H9 (cell line): ENCODE measurements at regions not wholly inside any gene's neighbourhood (a gene's known extent, or its start where the extent isn't known, plus 50 kb on each side); places are given as distances from the start of the nearest gene placed in this dataset.

Experiments used
- DNase-seq: peaks from one replicate; pipeline ENCODE4 v3.0.0-alpha.2; 2017
- H2AFZ ChIP-seq: one replicate; pipeline ENCODE4 v1.6.1; 2013; ENCODE audit warnings: mild to moderate bottlenecking, low read length, control low read depth, moderate library complexity
- H2AK5ac ChIP-seq: 2 replicates; pipeline ENCODE4 v1.6.1; 2013; ENCODE audit warnings: low read length, control low read depth, mixed read lengths; ENCODE audit not compliant: insufficient read length
- H2BK120ac ChIP-seq: one replicate; pipeline ENCODE4 v1.6.1; 2013; ENCODE audit warnings: low read depth, mild to moderate bottlenecking, low read length, control low read depth, inconsistent platforms; ENCODE audit not compliant: poor library complexity, severe bottlenecking
- H2BK12ac ChIP-seq: 2 replicates; pipeline ENCODE4 v1.6.1; 2013; ENCODE audit warnings: low read length, control low read depth, mixed read lengths, low read depth; ENCODE audit not compliant: insufficient read length
- H2BK15ac ChIP-seq: 2 replicates; pipeline ENCODE4 v1.6.1; 2013; ENCODE audit warnings: low read depth, low read length, control low read depth
- H2BK20ac ChIP-seq: one replicate; pipeline ENCODE4 v1.6.1; 2013; ENCODE audit warnings: low read depth, mild to moderate bottlenecking, low read length, control low read depth, inconsistent platforms; ENCODE audit not compliant: poor library complexity, severe bottlenecking
- H2BK5ac ChIP-seq: 2 replicates; pipeline ENCODE4 v1.6.1; 2013; ENCODE audit warnings: low read length, control low read depth, mixed read lengths; ENCODE audit not compliant: insufficient read length
- H3K14ac ChIP-seq: 2 replicates; pipeline ENCODE4 v1.6.1; 2013; ENCODE audit warnings: low read length, control low read depth; ENCODE audit not compliant: insufficient read depth
- H3K18ac ChIP-seq: 2 replicates; pipeline ENCODE4 v1.6.1; 2013; ENCODE audit warnings: low read depth, mild to moderate bottlenecking, mixed read lengths, low read length, control low read depth; ENCODE audit not compliant: insufficient read length
- H3K23ac ChIP-seq: 2 replicates; pipeline ENCODE4 v1.6.1; 2013; ENCODE audit warnings: low read length, control low read depth, mixed read lengths, low read depth; ENCODE audit not compliant: insufficient read length
- H3K23me2 ChIP-seq: 2 replicates; pipeline ENCODE4 v1.6.1; 2013; ENCODE audit warnings: low read depth, mild to moderate bottlenecking, mixed read lengths, low read length, control low read depth; ENCODE audit not compliant: insufficient read length, poor library complexity, severe bottlenecking
- H3K27ac ChIP-seq: 2 replicates; pipeline ENCODE4 v1.5.1; 2013; ENCODE audit warnings: low read length, control low read depth, mixed read lengths, low read depth; ENCODE audit not compliant: insufficient read length
- H3K27me3 ChIP-seq: 2 replicates; pipeline ENCODE4 v1.6.1; 2013; ENCODE audit warnings: low read length, control low read depth, inconsistent platforms; ENCODE audit not compliant: insufficient read depth
- H3K4ac ChIP-seq: 2 replicates; pipeline ENCODE4 v1.6.1; 2013; ENCODE audit warnings: low read depth, mild to moderate bottlenecking, control low read depth, inconsistent platforms, low read length, moderate library complexity
- H3K4me1 ChIP-seq: 2 replicates; pipeline ENCODE4 v1.6.1; 2013; ENCODE audit warnings: low read length, control low read depth, inconsistent platforms; ENCODE audit not compliant: insufficient read depth
- H3K4me2 ChIP-seq: 2 replicates; pipeline ENCODE4 v1.6.1; 2013; ENCODE audit warnings: low read length, control low read depth, mixed read lengths; ENCODE audit not compliant: insufficient read length, insufficient read depth
- H3K56ac ChIP-seq: 2 replicates; pipeline ENCODE4 v1.6.1; 2013; ENCODE audit warnings: low read depth, mild to moderate bottlenecking, mixed read lengths, low read length, control low read depth; ENCODE audit not compliant: insufficient read length
- H3K79me1 ChIP-seq: 2 replicates; pipeline ENCODE4 v1.6.1; 2013; ENCODE audit warnings: low read depth, mild to moderate bottlenecking, moderate library complexity, low read length, control low read depth, inconsistent platforms; ENCODE audit not compliant: insufficient read depth, poor library complexity, severe bottlenecking
- H3K79me2 ChIP-seq: 2 replicates; pipeline ENCODE4 v1.6.1; 2013; ENCODE audit warnings: low read length, control low read depth, inconsistent platforms; ENCODE audit not compliant: insufficient read depth
- H3K9ac ChIP-seq: 2 replicates; pipeline ENCODE4 v1.6.1; 2013; ENCODE audit warnings: low read length, control low read depth, mixed read lengths; ENCODE audit not compliant: insufficient read length; ENCODE audit errors: extremely low read depth
- H3K9me3 ChIP-seq: one replicate; pipeline ENCODE4 v1.6.1; 2013; ENCODE audit warnings: low read depth, low read length, inconsistent platforms; ENCODE audit not compliant: control insufficient read depth
- H3T11ph ChIP-seq: one replicate; pipeline ENCODE4 v1.6.1; 2013; ENCODE audit warnings: mild to moderate bottlenecking, low read length, control low read depth, inconsistent platforms
- H4K20me1 ChIP-seq: one replicate; pipeline ENCODE4 v1.6.1; 2013; ENCODE audit not compliant: control insufficient read depth, insufficient read length, insufficient read depth
- H4K5ac ChIP-seq: 2 replicates; pipeline ENCODE4 v1.6.1; 2013; ENCODE audit warnings: low read depth, mild to moderate bottlenecking, mixed read lengths, low read length, control low read depth; ENCODE audit not compliant: insufficient read length
- H4K8ac ChIP-seq: replicated peaks from 2 replicates; pipeline ENCODE4 v1.6.1; 2013; ENCODE audit warnings: low read length, control low read depth, mixed read lengths, low read depth; ENCODE audit not compliant: insufficient read length
- H4K91ac ChIP-seq: 2 replicates; pipeline ENCODE4 v1.6.1; 2013; ENCODE audit warnings: low read depth, mild to moderate bottlenecking, moderate library complexity, mixed read lengths, low read length, control low read depth; ENCODE audit not compliant: insufficient read length
- H3K27ac Mint-ChIP-seq, 3 experiments: 2 replicates in 2 of 3; 3 replicates in 1 of 3; pipeline ENCODE4 v1.8.0; 2020 to 2021; ENCODE audit warnings: mixed read lengths in 3 of 3, mild to moderate bottlenecking in 1 of 3, moderate library complexity in 1 of 3
- H3K27me3 Mint-ChIP-seq: 2 replicates; pipeline ENCODE4 v1.8.0; 2021; ENCODE audit warnings: low read depth, mild to moderate bottlenecking, moderate library complexity, mixed read lengths
- H3K36me3 Mint-ChIP-seq, 3 experiments: 2 replicates in 2 of 3; 3 replicates in 1 of 3; pipeline ENCODE4 v1.8.0; 2020 to 2021; ENCODE audit warnings: low read depth in 3 of 3, mixed read lengths in 3 of 3; ENCODE audit not compliant: insufficient read depth in 1 of 3
- H3K4me1 Mint-ChIP-seq, 2 experiments: 2 replicates each; pipeline ENCODE4 v1.8.0; 2020; ENCODE audit warnings: mixed read lengths in 2 of 2
- H3K4me3 Mint-ChIP-seq, 2 experiments: 2 replicates in 1 of 2; 3 replicates in 1 of 2; pipeline ENCODE4 v1.8.0; 2020 to 2021; ENCODE audit warnings: mild to moderate bottlenecking in 2 of 2, mixed read lengths in 2 of 2, moderate library complexity in 1 of 2
- H3K9me3 Mint-ChIP-seq, 2 experiments: 2 replicates in 1 of 2; 3 replicates in 1 of 2; pipeline ENCODE4 v1.8.0; 2020; ENCODE audit warnings: mild to moderate bottlenecking in 2 of 2, mixed read lengths in 2 of 2, moderate library complexity in 1 of 2
- CTCF ChIP-seq: fragments of 200-600 bp; sonication (generic); conservative IDR thresholded peaks from 3 replicates; pipeline ENCODE4 v1.8.0; 2021; ENCODE audit warnings: antibody characterized with exemption, mild to moderate bottlenecking
- WGBS: extraction: QIAGEN DNeasy Blood & Tissue Kit; methylation state at CpG from one replicate; pipeline ENCODE4 v1.1.7; 2013; ENCODE audit warnings: missing lambda C conversion rate, low lambda C conversion rate, mixed read lengths; ENCODE audit not compliant: insufficient read length; ENCODE audit errors: extremely low coverage; 5-methylcytosine and 5-hydroxymethylcytosine counted together

DNA sequence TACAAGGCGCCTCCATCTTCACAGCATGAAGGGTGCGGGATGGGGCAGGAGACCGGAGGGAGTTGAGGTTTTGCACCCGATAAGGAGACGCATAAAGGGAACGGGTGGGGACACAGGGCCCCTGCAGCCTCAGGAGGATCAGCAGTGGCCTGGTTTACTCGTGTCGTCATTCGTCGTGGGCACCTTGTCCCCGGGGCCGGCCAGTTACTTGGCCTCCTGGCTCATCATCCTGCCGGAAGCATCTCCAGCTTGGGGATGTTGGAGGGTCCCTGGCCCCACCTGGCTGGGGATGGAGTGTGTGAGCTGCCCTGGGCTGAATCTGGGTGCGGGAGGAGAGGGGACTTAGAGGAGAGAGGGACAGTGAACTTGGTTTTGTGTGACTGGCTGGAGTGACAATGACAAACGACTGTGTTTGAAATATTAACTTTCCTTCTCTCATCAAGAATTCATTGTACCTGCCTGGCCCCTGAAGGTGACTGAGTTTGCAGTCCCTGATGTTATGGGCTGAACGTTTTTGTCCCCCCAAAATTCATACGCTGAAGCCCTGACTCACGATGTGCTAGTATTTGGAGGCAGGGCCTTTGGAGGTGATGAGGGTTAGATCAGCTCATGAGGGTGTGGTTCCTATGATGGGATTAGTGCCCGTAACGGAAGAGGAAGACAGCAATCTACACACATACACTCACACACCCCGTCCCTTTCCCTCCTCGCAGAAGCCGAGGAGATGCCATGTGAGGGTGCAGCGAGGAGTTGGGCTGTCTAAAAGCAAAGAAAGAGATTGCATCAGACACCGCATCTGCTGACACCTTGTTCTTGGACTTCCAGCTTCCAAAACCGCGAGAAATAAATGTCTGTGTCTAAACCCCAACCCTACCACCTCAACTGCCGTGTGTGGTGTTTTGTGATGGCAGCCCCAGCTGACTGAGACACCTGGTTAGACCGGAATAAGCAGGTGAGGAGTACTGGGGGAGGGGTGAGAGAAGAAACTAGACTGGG, 65.0 kb upstream of the MAP3K4 start:
- Histone ChIP-seq H3K4me2 (no peak overlapping the region), H2BK5ac (no peak overlapping the region), H3K23ac (no peak overlapping the region), H2BK15ac (no peak overlapping the region), H4K91ac (no peak overlapping the region), H4K8ac (no peak overlapping the region), H3K27ac (no peak overlapping the region), H4K5ac (no peak overlapping the region), H3K27me3 (no peaks in the 10 kb centered on the region; the same call in 1 of the 2 replicates), H3K4me1 (peaks cover 2% of the 10 kb centered on the region; the same call in 1 of the 2 replicates), H2AFZ (no peak overlapping the region), H3K79me1 (no peaks in the 10 kb centered on the region), H3K9me3 (no peaks in the 10 kb centered on the region), H3K14ac (no peak overlapping the region), H4K20me1 (no peaks in the 10 kb centered on the region), H3K23me2 (peaks cover 3% of the 10 kb centered on the region), H2BK12ac (no peak overlapping the region), H3K18ac (peak overlapping the region; percentile 46), H3K79me2 (no peaks in the 10 kb centered on the region), H3K56ac (no peak overlapping the region), H3K9ac (no peak overlapping the region), H3T11ph (no peak overlapping the region), H2BK20ac (no peak overlapping the region), H2AK5ac (no peak overlapping the region), H2BK120ac (no peak overlapping the region), H3K4ac (no peak overlapping the region)
- no peak for DNase-seq
- no peak overlapping the region for H3K4me3 Mint-ChIP-seq
- TF ChIP-seq CTCF: no peak
- peaks cover under 1 to 7% of the 10 kb centered on the region in 2 experiments; a peak in 4 of 5 replicates for H3K9me3 Mint-ChIP-seq
- H3K36me3 Mint-ChIP-seq: peaks cover under 1 to 3% (median under 1%) of the 10 kb centered on the region in 3 experiments; a peak in 3 of 7 replicates
- H3K27me3 Mint-ChIP-seq: peaks cover 25% of the 10 kb centered on the region
- WGBS: no CpG with 5 or more reads among the region's 29 CpGs
- peaks cover 17 to 19% of the 10 kb centered on the region in 2 experiments for H3K4me1 Mint-ChIP-seq
- H3K27ac Mint-ChIP-seq: peak overlapping the region in 2 of 3 experiments; percentile 40 to 57; a peak in 3 of 7 replicates
